NB4 (cell line): ENCODE measurements at regions not wholly inside any gene's neighbourhood (a gene's known extent, or its start where the extent isn't known, plus 50 kb on each side); places are given as distances from the start of the nearest gene placed in this dataset.

Source experiments
- DNase-seq: peaks from one replicate; pipeline ENCODE4 v3.0.0; 2010; ENCODE audit warnings: low read depth
- H3K4me3 ChIP-seq: one replicate; pipeline ENCODE4 v1.5.1; 2011; ENCODE audit warnings: mild to moderate bottlenecking, low read depth, low read length, moderate library complexity
- MYC ChIP-seq: IDR thresholded peaks from 2 replicates; pipeline ENCODE4 v1.6.1; 2011; ENCODE audit warnings: low read depth, low read length
- POLR2A ChIP-seq: IDR thresholded peaks from 2 replicates; pipeline ENCODE4 v1.6.1; 2011; ENCODE audit warnings: mild to moderate bottlenecking; ENCODE audit not compliant: insufficient read length; ENCODE audit errors: extremely low read depth
- TF ChIP-seq, protein P1 (sequence below): IDR thresholded peaks from one replicate; pipeline ENCODE4 v1.5.1; 2012; ENCODE audit warnings: low read depth, low read length
- TF ChIP-seq, protein P2 (sequence below): IDR thresholded peaks from 2 replicates; pipeline ENCODE4 v1.6.1; 2011; ENCODE audit warnings: low read depth, low read length

DNA sequence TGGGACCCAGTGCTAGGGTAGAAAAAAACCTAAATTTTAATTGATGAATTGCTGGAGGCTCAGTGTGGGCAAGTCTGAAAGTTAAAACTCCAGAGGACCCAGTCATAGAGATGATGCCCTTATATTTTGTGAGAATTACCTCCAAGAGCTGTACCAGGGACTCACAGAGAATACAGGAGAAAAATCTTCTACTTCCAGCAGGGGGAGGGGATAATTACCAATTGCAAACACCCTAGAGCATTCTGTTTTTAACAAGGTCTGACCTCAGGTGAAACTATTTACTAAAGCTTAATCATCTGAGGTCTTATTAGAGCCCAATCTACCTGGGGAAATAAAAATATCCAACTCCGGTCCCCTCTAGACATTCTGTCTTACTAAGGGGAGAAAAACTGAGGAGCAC, 994.7 kb upstream of the MIR17HG start:
- TF ChIP-seq MYC (no peak), POLR2A (no peak)
- TF ChIP-seq, protein P1, sequence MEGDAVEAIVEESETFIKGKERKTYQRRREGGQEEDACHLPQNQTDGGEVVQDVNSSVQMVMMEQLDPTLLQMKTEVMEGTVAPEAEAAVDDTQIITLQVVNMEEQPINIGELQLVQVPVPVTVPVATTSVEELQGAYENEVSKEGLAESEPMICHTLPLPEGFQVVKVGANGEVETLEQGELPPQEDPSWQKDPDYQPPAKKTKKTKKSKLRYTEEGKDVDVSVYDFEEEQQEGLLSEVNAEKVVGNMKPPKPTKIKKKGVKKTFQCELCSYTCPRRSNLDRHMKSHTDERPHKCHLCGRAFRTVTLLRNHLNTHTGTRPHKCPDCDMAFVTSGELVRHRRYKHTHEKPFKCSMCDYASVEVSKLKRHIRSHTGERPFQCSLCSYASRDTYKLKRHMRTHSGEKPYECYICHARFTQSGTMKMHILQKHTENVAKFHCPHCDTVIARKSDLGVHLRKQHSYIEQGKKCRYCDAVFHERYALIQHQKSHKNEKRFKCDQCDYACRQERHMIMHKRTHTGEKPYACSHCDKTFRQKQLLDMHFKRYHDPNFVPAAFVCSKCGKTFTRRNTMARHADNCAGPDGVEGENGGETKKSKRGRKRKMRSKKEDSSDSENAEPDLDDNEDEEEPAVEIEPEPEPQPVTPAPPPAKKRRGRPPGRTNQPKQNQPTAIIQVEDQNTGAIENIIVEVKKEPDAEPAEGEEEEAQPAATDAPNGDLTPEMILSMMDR: no peak
- no peak overlapping the region for H3K4me3 ChIP-seq
- DNase-seq: no peak

DNA sequence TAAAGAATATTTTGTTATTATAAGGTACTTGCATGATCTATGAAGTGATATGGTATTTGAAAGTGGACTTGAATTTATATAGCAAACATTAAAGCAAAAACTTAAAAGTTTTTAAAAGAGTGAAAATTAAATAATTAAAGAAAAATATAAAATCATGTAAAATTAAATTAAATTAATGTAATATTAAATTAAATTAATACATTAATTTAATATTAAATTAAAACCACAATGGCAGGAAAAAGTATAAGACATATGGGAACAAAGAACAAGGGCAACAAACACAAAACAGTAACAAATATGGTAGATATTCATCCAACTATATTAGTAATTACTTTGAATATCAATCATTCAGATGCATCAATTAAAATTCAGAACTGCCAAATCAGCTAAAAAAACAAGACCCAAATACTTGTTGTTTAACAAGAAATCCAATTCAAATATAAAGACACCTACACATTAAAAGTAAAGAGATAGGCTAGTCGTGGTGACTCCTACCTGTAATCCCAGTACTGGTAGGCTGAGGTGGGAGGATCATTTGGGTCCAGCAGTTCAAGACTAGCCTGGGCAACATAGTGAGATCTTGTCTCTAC, 992.2 kb upstream of the MIR17HG start:
- H3K4me3 ChIP-seq: no peak overlapping the region
- DNase-seq: no peak
- TF ChIP-seq, protein P1: no peak
- TF ChIP-seq MYC: no peak

- H3K4me3 ChIP-seq: no peak overlapping the region
- TF ChIP-seq, protein P2, sequence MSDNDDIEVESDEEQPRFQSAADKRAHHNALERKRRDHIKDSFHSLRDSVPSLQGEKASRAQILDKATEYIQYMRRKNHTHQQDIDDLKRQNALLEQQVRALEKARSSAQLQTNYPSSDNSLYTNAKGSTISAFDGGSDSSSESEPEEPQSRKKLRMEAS: no peak
- TF ChIP-seq, protein P1: no peak
- TF ChIP-seq MYC (no peak), POLR2A (no peak)
- no peak for DNase-seq
These were observed 986.7 kb upstream of the MIR17HG start for GRCh38 chr13:90360785-90361184.

GRCh38 chr13:90362707-90363106, 984.8 kb upstream of the MIR17HG start:
- DNase-seq: peak; percentile 7
- TF ChIP-seq MYC (no peak), POLR2A (no peak)
- TF ChIP-seq, protein P2: no peak
- TF ChIP-seq, protein P1: no peak
- no peak overlapping the region for H3K4me3 ChIP-seq

GRCh38 chr13:90365130-90365529, 982.4 kb upstream of the MIR17HG start:
- no peak for DNase-seq
- no peak overlapping the region for H3K4me3 ChIP-seq
- TF ChIP-seq, protein P1: no peak
- TF ChIP-seq, protein P2: no peak
- TF ChIP-seq MYC (no peak), POLR2A (no peak)

DNA sequence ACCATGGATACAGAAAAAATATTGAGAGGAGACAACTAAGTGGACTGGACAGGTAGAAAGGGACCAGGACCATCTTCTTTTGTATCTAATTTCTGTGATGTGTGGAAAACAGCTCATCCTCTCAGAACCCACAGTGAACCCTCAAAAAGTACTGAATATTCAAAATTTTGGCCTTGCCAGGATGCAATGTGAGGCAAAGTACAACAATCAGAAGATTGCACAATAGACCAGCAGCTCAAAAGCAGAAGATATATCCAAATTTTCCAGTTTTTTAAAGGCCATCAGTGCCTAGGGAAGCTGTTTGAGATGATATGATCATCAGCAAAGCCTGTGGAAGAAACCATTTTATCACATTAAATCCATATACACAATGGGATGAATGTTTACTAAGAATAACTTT, 973.3 kb upstream of the MIR17HG start:
- DNase-seq: no peak
- TF ChIP-seq POLR2A (no peak), MYC (no peak)
- TF ChIP-seq, protein P1: no peak
- TF ChIP-seq, protein P2: no peak
- H3K4me3 ChIP-seq: no peak overlapping the region
